Spleen (tissue), 11 donors: ENCODE measurements at regions not wholly inside any gene's neighbourhood (a gene's known extent, or its start where the extent isn't known, plus 50 kb on each side); places are given as distances from the start of the nearest gene placed in this dataset.
A peak's percentile ranks its signal among the peaks of the same experiment; 100 is the strongest.

Experiments
- DNase-seq: peaks from one replicate; pipeline ENCODE4 v3.0.0-alpha.2; 2020
- H3K27ac ChIP-seq, 8 donors: fragments of 200-600 bp; sonication (generic) in 7 of 8; 1 replicate in 4 of 8; 2 replicates in 4 of 8; pipeline versions ENCODE4 v1.5.0 to v1.8.0; 2016 to 2021; ENCODE audit warnings: inconsistent platforms in 4 of 8, mild to moderate bottlenecking in 4 of 8, moderate library complexity in 1 of 8
- H3K27me3 ChIP-seq, 7 donors: fragments of 200-600 bp; sonication (generic) in 6 of 7; replicated peaks in 1 of 7; 1 replicate in 4 of 7; 2 replicates in 3 of 7; pipeline versions ENCODE4 v1.5.0 to v1.8.0; 2016 to 2021; ENCODE audit warnings: inconsistent platforms in 3 of 7, mild to moderate bottlenecking in 1 of 7
- H3K36me3 ChIP-seq, 6 donors: fragments of 200-600 bp; sonication (generic) in 5 of 6; 1 replicate in 4 of 6; 2 replicates in 2 of 6; pipeline versions ENCODE4 v1.5.0 to v1.8.0; 2016 to 2021; ENCODE audit warnings: inconsistent platforms in 2 of 6
- H3K4me1 ChIP-seq, 6 donors: fragments of 200-600 bp; sonication (generic) in 5 of 6; 1 replicate in 3 of 6; 2 replicates in 3 of 6; pipeline versions ENCODE4 v1.5.0 to v1.8.0; 2016 to 2021; ENCODE audit warnings: inconsistent platforms in 3 of 6
- H3K4me3 ChIP-seq, 8 donors: fragments of 200-600 bp; sonication (generic) in 7 of 8; 1 replicate in 4 of 8; 2 replicates in 4 of 8; pipeline versions ENCODE4 v1.5.0 to v1.8.0; 2016 to 2021; ENCODE audit warnings: inconsistent platforms in 4 of 8, mild to moderate bottlenecking in 4 of 8, moderate library complexity in 2 of 8
- H3K9me3 ChIP-seq, 8 donors: fragments of 200-600 bp; sonication (generic) in 7 of 8; 1 replicate in 4 of 8; 2 replicates in 4 of 8; pipeline versions ENCODE4 v1.5.0 to v1.8.0; 2016 to 2021; ENCODE audit warnings: inconsistent platforms in 4 of 8
- CTCF ChIP-seq, 11 experiments: fragments of 200-600 bp in 7 of 11; fragments of 450-650 bp in 4 of 11; sonication (generic) in 4 of 11; IDR thresholded peaks in 8 of 11; conservative IDR thresholded peaks in 3 of 11; 1 replicate in 7 of 11; 2 replicates in 4 of 11; pipeline versions ENCODE4 v1.4.0 to v1.8.0; 2016 to 2021; ENCODE audit warnings: antibody characterized with exemption in 11 of 11, inconsistent platforms in 4 of 11, mild to moderate bottlenecking in 1 of 11
- POLR2A ChIP-seq, 3 donors: fragments of 450-650 bp; IDR thresholded peaks; one replicate each; pipeline ENCODE4 v1.5.1; 2017; ENCODE audit warnings: antibody characterized with exemption in 3 of 3, mild to moderate bottlenecking in 1 of 3
- POLR2AphosphoS5 ChIP-seq, 3 donors: sonication (generic); formaldehyde crosslinking; IDR thresholded peaks; one replicate each; pipeline ENCODE4 v1.5.1; 2017; ENCODE audit warnings: antibody characterized with exemption in 3 of 3
- WGBS, 5 donors: extraction: QIAGEN DNeasy Blood & Tissue Kit in 3 of 5; methylation state at CpG; one replicate each; pipeline versions ENCODE4 v1.1.5 to v1.1.7; 2013 to 2018; 5-methylcytosine and 5-hydroxymethylcytosine counted together
- intact Hi-C: fragments of 100-400 bp; cut with DNase I; formaldehyde crosslinking; loops from one replicate; pipeline ENCODE4 v1.15.0; 2023; ENCODE audit warnings: low total_unique reads
- donor health status: healthy with polysubstance abuse.
- donor health status: DM: no; HTN: no; CAD: no; lungs with moderate emphysema.
- donor health status: DM: no; HTN: no; CAD: no.
- donor health status: Bipolar disorder and iron deficiency.
- donor health status: healthy.
- donor health status: DM: no; HTN: no; CAD: no.
- donor health status: DM: yes; HTN: yes; CAD: no.

- 68 to 79% (median 73%) methylated on average over 10 of the region's 10 CpGs for WGBS, 5 donors
- H3K9me3 ChIP-seq: no peaks in the 10 kb centered on the region
- TF ChIP-seq CTCF (IDR thresholded peaks at IDR 0.05 in 8 of 11, conservative IDR thresholded peaks at IDR 0.05 in 3 of 11) (no peak), POLR2AphosphoS5 (IDR thresholded peaks at IDR 0.05) (no peak), POLR2A (IDR thresholded peaks at IDR 0.05) (no peak)
- no peak overlapping the region for H3K4me3 ChIP-seq
- H3K27ac ChIP-seq: no peak overlapping the region
- H3K36me3 ChIP-seq: no peaks in the 10 kb centered on the region
- DNase-seq: no peak
- H3K4me1 ChIP-seq: no peaks in the 10 kb centered on the region
- H3K27me3 ChIP-seq: peaks cover 0 to 8% (median 0%) of the 10 kb centered on the region in 7 donors
- intact Hi-C loops: no loop called here
Measured at GRCh38 chr1:232877365-232878028, 72.3 kb downstream of the MAP10 start.

DNA sequence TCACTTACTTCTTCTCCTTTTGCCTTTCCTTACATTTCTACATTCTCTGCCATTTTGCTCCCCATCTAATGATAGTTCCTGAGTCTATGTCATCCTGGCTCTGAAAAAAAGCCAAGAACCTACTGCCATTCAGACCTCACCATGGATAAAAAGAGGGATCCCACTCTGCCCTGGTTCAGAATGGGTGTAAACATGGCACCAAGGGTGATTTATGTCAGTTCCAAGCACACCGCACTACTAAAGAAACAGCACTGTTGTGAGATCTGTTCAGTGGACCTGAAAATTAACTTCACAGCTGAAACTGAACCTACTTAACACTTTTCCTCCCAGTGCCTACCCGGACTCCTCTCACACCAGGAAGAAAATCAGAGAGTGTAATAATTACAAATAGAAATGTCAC is 72.3 kb upstream of the NTPCR start:
- Histone ChIP-seq H3K36me3 (no peaks in the 10 kb centered on the region), H3K4me1 (no peaks in the 10 kb centered on the region), H3K4me3 (no peak overlapping the region), H3K27ac (no peak overlapping the region), H3K27me3 (peaks cover 0 to 8% (median 0%) of the 10 kb centered on the region in 7 donors), H3K9me3 (no peaks in the 10 kb centered on the region)
- DNase-seq: no peak
- intact Hi-C loops: no loop called here
- 84 to 93% (median 86%) methylated on average over 2 of the region's 2 CpGs for WGBS, 5 donors
- TF ChIP-seq CTCF (IDR thresholded peaks at IDR 0.05 in 8 of 11, conservative IDR thresholded peaks at IDR 0.05 in 3 of 11) (no peak), POLR2A (IDR thresholded peaks at IDR 0.05) (no peak), POLR2AphosphoS5 (IDR thresholded peaks at IDR 0.05) (no peak)

GRCh38 chr1:232880354-232880753 is 70.1 kb upstream of the NTPCR start:
- no peaks in the 10 kb centered on the region for H3K9me3 ChIP-seq
- 60 to 78% (median 68%) methylated on average over 3 of the region's 3 CpGs for WGBS, 5 donors
- TF ChIP-seq POLR2AphosphoS5 (IDR thresholded peaks at IDR 0.05): no peak
- TF ChIP-seq POLR2A (IDR thresholded peaks at IDR 0.05): no peak
- peak in 5 of 11 experiments; percentile 12 to 42 (median 28) for TF ChIP-seq CTCF (IDR thresholded peaks at IDR 0.05 in 8 of 11, conservative IDR thresholded peaks at IDR 0.05 in 3 of 11)
- no peaks in the 10 kb centered on the region for H3K4me1 ChIP-seq
- no peaks in the 10 kb centered on the region for H3K36me3 ChIP-seq
- no peak overlapping the region for H3K4me3 ChIP-seq
- H3K27me3 ChIP-seq: peaks cover 0 to 12% (median 0%) of the 10 kb centered on the region in 7 donors
- DNase-seq: no peak
- no peak overlapping the region for H3K27ac ChIP-seq
- intact Hi-C loops: no loop called here

- Histone ChIP-seq H3K27me3 (peaks cover 0 to 17% (median 0%) of the 10 kb centered on the region in 7 donors), H3K36me3 (no peaks in the 10 kb centered on the region), H3K4me1 (no peaks in the 10 kb centered on the region), H3K4me3 (no peak overlapping the region), H3K27ac (no peak overlapping the region), H3K9me3 (no peaks in the 10 kb centered on the region)
- no peak for DNase-seq
- WGBS, 5 donors: 83 to 99% (median 89%) methylated on average over 4 of the region's 4 CpGs
- intact Hi-C loops: no loop called here
- TF ChIP-seq POLR2A (IDR thresholded peaks at IDR 0.05): no peak
- TF ChIP-seq POLR2AphosphoS5 (IDR thresholded peaks at IDR 0.05): no peak
- TF ChIP-seq CTCF (IDR thresholded peaks at IDR 0.05 in 8 of 11, conservative IDR thresholded peaks at IDR 0.05 in 3 of 11): no peak
Measured at GRCh38 chr1:232883992-232884661, 66.3 kb upstream of the NTPCR start.
